ENCODE measurements at regions not wholly inside any gene's neighbourhood (a gene's known extent, or its start where the extent isn't known, plus 50 kb on each side); places are given as distances from the start of the nearest gene placed in this dataset.
"Not testable (repeated sequence)": the region's sequence is repeated elsewhere in the genome, so short reads cannot be mapped to it uniquely, and the experiment has no call there.

GRCh38 chr22:45061332-45061731 is 51.5 kb upstream of the PHF21B start:
- no peak for DNase-seq

GRCh38 chr22:45064313-45065278 is 54.8 kb upstream of the PHF21B start:
- peak; percentile 58 to 72 for DNase-seq

- no peak for DNase-seq
Measured at GRCh38 chr22:45065726-45066125, 55.9 kb upstream of the PHF21B start.

GRCh38 chr22:45067731-45068130 is 57.9 kb upstream of the PHF21B start:
- DNase-seq, result no peak

- DNase-seq, result peak; percentile 22 to 41
Measured at GRCh38 chr22:45069925-45070324, 60.1 kb upstream of the PHF21B start.

- DNase-seq, result no peak
Measured at GRCh38 chr22:45071618-45072017, 61.8 kb upstream of the PHF21B start.

GRCh38 chr22:45072322-45072903 is 62.6 kb upstream of the PHF21B start:
- peak; percentile 36 to 55 for DNase-seq

- DNase-seq, result no peak
Measured at GRCh38 chr22:45073064-45073463, 63.3 kb upstream of the PHF21B start.

- no peak for DNase-seq
Measured at GRCh38 chr22:45077286-45077685, 67.5 kb upstream of the PHF21B start.

- DNase-seq, result no peak
Measured at GRCh38 chr22:45077826-45078334, 68.1 kb upstream of the PHF21B start.

- peak; percentile 32 to 48 for DNase-seq
Measured at GRCh38 chr22:45082795-45083194, 73.0 kb upstream of the PHF21B start.

- peak; percentile 33 to 49 for DNase-seq
Measured at GRCh38 chr22:45083659-45084305, 74.0 kb upstream of the PHF21B start.

- no peak for DNase-seq
Measured at GRCh38 chr22:45084400-45084920, 74.7 kb upstream of the PHF21B start.

- DNase-seq, result no peak
Measured at GRCh38 chr22:45087802-45088201, 75.9 kb upstream of the NUP50 start.

GRCh38 chr22:45088576-45088975 is 75.1 kb upstream of the NUP50 start:
- no peak for DNase-seq

- no peak for DNase-seq
Measured at GRCh38 chr22:45090497-45090910, 73.2 kb upstream of the NUP50 start.

GRCh38 chr22:45091254-45091854 is 72.4 kb upstream of the NUP50 start:
- no peak for DNase-seq

GRCh38 chr22:45091875-45092274 is 71.8 kb upstream of the NUP50 start:
- not testable (repeated sequence) for DNase-seq

GRCh38 chr22:45092644-45093043 is 71.1 kb upstream of the NUP50 start:
- no peak for DNase-seq

- DNase-seq, result no peak
Measured at GRCh38 chr22:45093609-45094008, 70.1 kb upstream of the NUP50 start.

- no peak for DNase-seq
Measured at GRCh38 chr22:45094081-45094720, 69.5 kb upstream of the NUP50 start.

GRCh38 chr22:45094825-45095224 is 68.9 kb upstream of the NUP50 start:
- DNase-seq, result no peak
